ENCODE measurements at regions not wholly inside any gene's neighbourhood (a gene's known extent, or its start where the extent isn't known, plus 50 kb on each side); places are given as distances from the start of the nearest gene placed in this dataset.

- TF ChIP-seq CTCF (IDR thresholded peaks at IDR 0.05; ENCODE audit: low read depth, low read length, missing input control): peak; percentile 50
- TF ChIP-seq RAD21 (IDR thresholded peaks at IDR 0.05): peak; percentile 73 to 83
- TF ChIP-seq NR2F2 (IDR thresholded peaks at IDR 0.05): no peak
- Histone ChIP-seq H3K9me3 (ENCODE audit: control insufficient read depth in 4 of 4, low read length in 3 of 4) (no peaks in the 10 kb centered on the region), H3K4me3 (ENCODE audit: low read depth in 1 of 3, low read length in 3 of 3) (no peak overlapping the region), H3K4me1 (ENCODE audit: control insufficient read depth in 4 of 4, insufficient read depth in 4 of 4, low read length in 3 of 4) (peaks cover 0 to 9% (median 7%) of the 10 kb centered on the region in 4 donors), H3K36me3 (ENCODE audit: control insufficient read depth in 4 of 4, insufficient read depth in 3 of 4, low read depth in 1 of 4, low read length in 3 of 4) (no peaks in the 10 kb centered on the region), H3K9ac (ENCODE audit: low read depth in 1 of 2, low read length in 2 of 2) (no peak overlapping the region), H3K27ac (ENCODE audit: low read depth in 1 of 2, low read length in 2 of 2) (no peak overlapping the region), H3K27me3 (ENCODE audit: control insufficient read depth in 4 of 4, insufficient read depth in 4 of 4, low read length in 3 of 4) (no peaks in the 10 kb centered on the region)
- 71% methylated on average over 4 of the region's 4 CpGs for WGBS
- DNase-seq (ENCODE audit: low spot score): no peak
Measured at GRCh38 chr6:6788394-6789032, 200.0 kb downstream of the LY86 start.

GRCh38 chr6:6790393-6790792 is 201.9 kb downstream of the LY86 start:
- TF ChIP-seq FOXA2 (IDR thresholded peaks at IDR 0.05): no peak
- no peak for TF ChIP-seq REST (IDR thresholded peaks at IDR 0.05)
- TF ChIP-seq JUND (IDR thresholded peaks at IDR 0.05): no peak
- no peak for TF ChIP-seq YY1 (IDR thresholded peaks at IDR 0.05)
- TF ChIP-seq RXRA (IDR thresholded peaks at IDR 0.05): peak; percentile 37 to 64
- TF ChIP-seq RAD21 (IDR thresholded peaks at IDR 0.05): peak; percentile 7 to 49
- no peak for TF ChIP-seq NR2F2 (IDR thresholded peaks at IDR 0.05)
- TF ChIP-seq HNF4G (IDR thresholded peaks at IDR 0.05): no peak
- TF ChIP-seq EGR1 (IDR thresholded peaks at IDR 0.05; ENCODE audit: low read depth in 2 of 2): no peak
- TF ChIP-seq HNF4A (conservative IDR thresholded peaks at IDR 0.05): peak; percentile 28 to 32
- no peak for TF ChIP-seq CTCF (IDR thresholded peaks at IDR 0.05; ENCODE audit: low read depth, low read length, missing input control)
- TF ChIP-seq SP1 (IDR thresholded peaks at IDR 0.05): peak; percentile 38
- no peak for TF ChIP-seq GABPA (IDR thresholded peaks at IDR 0.05 in 1 of 2, conservative IDR thresholded peaks at IDR 0.05 in 1 of 2)
- TF ChIP-seq FOXA1 (IDR thresholded peaks at IDR 0.05): no peak
- TF ChIP-seq ATF3 (IDR thresholded peaks at IDR 0.05): peak; percentile 80
- TF ChIP-seq TAF1 (conservative IDR thresholded peaks at IDR 0.05): no peak
- TF ChIP-seq MAX (IDR thresholded peaks at IDR 0.05): no peak
- TF ChIP-seq ZBTB33 (IDR thresholded peaks at IDR 0.05): no peak
- WGBS: 84% methylated on average over 5 of the region's 5 CpGs
- Histone ChIP-seq H3K9me3 (ENCODE audit: control insufficient read depth in 4 of 4, low read length in 3 of 4) (no peaks in the 10 kb centered on the region), H3K9ac (ENCODE audit: low read depth in 1 of 2, low read length in 2 of 2) (no peak overlapping the region), H3K27ac (ENCODE audit: low read depth in 1 of 2, low read length in 2 of 2) (no peak overlapping the region), H3K36me3 (ENCODE audit: control insufficient read depth in 4 of 4, insufficient read depth in 3 of 4, low read depth in 1 of 4, low read length in 3 of 4) (no peaks in the 10 kb centered on the region), H3K4me1 (ENCODE audit: control insufficient read depth in 4 of 4, insufficient read depth in 4 of 4, low read length in 3 of 4) (no peaks in the 10 kb centered on the region), H3K4me3 (ENCODE audit: low read depth in 1 of 3, low read length in 3 of 3) (no peak overlapping the region), H3K27me3 (ENCODE audit: control insufficient read depth in 4 of 4, insufficient read depth in 4 of 4, low read length in 3 of 4) (no peaks in the 10 kb centered on the region)
- no peak for DNase-seq (ENCODE audit: low spot score)

Measured in liver (tissue), 8 donors.